Breast epithelium (tissue), 3 donors: ENCODE measurements at regions not wholly inside any gene's neighbourhood (a gene's known extent, or its start where the extent isn't known, plus 50 kb on each side); places are given as distances from the start of the nearest gene placed in this dataset.

Experiments used
- POLR2AphosphoS5 ChIP-seq, 3 donors: sonication (generic); formaldehyde crosslinking; IDR thresholded peaks; one replicate each; pipeline ENCODE4 v1.6.1; 2017; ENCODE audit warnings: antibody characterized with exemption in 3 of 3
- TF ChIP-seq, protein P1 (sequence below), 3 donors: fragments of 450-650 bp; IDR thresholded peaks; one replicate each; pipeline ENCODE4 v1.5.1; 2016 to 2017; ENCODE audit warnings: antibody characterized with exemption in 3 of 3, mild to moderate bottlenecking in 3 of 3, moderate library complexity in 3 of 3

DNA sequence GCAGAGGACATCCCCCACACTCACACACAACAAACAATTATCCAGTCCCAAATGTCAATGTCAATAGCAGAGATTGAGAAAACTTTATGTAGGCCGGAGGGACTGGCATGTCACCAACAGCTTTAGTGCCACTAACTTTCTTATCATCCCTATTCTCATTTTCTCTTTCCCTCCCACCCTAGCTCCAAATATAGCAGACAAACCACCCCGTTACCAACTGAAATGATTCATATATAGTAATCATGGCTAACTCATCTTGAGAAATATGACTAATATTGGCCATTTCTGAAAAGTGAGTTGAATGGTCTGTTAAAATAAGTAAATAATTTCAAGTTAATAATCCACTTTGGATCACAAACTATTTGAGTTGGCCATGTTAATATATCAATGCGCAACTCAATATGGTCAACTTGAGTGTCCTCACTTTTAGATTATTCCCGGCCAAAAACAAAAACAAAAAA, 242.1 kb upstream of the RND3 start:
- TF ChIP-seq, protein P1, sequence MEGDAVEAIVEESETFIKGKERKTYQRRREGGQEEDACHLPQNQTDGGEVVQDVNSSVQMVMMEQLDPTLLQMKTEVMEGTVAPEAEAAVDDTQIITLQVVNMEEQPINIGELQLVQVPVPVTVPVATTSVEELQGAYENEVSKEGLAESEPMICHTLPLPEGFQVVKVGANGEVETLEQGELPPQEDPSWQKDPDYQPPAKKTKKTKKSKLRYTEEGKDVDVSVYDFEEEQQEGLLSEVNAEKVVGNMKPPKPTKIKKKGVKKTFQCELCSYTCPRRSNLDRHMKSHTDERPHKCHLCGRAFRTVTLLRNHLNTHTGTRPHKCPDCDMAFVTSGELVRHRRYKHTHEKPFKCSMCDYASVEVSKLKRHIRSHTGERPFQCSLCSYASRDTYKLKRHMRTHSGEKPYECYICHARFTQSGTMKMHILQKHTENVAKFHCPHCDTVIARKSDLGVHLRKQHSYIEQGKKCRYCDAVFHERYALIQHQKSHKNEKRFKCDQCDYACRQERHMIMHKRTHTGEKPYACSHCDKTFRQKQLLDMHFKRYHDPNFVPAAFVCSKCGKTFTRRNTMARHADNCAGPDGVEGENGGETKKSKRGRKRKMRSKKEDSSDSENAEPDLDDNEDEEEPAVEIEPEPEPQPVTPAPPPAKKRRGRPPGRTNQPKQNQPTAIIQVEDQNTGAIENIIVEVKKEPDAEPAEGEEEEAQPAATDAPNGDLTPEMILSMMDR (IDR thresholded peaks at IDR 0.05), result no peak
- TF ChIP-seq POLR2AphosphoS5 (IDR thresholded peaks at IDR 0.05), result no peak
